ENCODE measurements at regions not wholly inside any gene's neighbourhood (a gene's known extent, or its start where the extent isn't known, plus 50 kb on each side); places are given as distances from the start of the nearest gene placed in this dataset.
A peak's percentile ranks its signal among the peaks of the same experiment; 100 is the strongest.

- no peak for TF ChIP-seq ATF3 (IDR thresholded peaks at IDR 0.05)
- no peak for TF ChIP-seq TAF1 (conservative IDR thresholded peaks at IDR 0.05)
These were observed 87.7 kb upstream of the EFHC2 start (continued) for GRCh38 chrX:44431194-44431593.

GRCh38 chrX:44428989-44429627 lies 85.6 kb upstream of the EFHC2 start:
- Histone ChIP-seq H3K27me3 (ENCODE audit: control insufficient read depth in 4 of 4, insufficient read depth in 4 of 4, low read length in 3 of 4) (no peaks in the 10 kb centered on the region), H3K9me3 (ENCODE audit: control insufficient read depth in 4 of 4, low read length in 3 of 4) (no peaks in the 10 kb centered on the region), H3K9ac (ENCODE audit: low read depth in 1 of 2, low read length in 2 of 2) (no peak overlapping the region), H3K27ac (ENCODE audit: low read depth in 1 of 2, low read length in 2 of 2) (no peak overlapping the region), H3K4me3 (ENCODE audit: low read depth in 1 of 3, low read length in 3 of 3) (no peak overlapping the region), H3K36me3 (ENCODE audit: control insufficient read depth in 4 of 4, insufficient read depth in 3 of 4, low read depth in 1 of 4, low read length in 3 of 4) (no peaks in the 10 kb centered on the region), H3K4me1 (ENCODE audit: control insufficient read depth in 4 of 4, insufficient read depth in 4 of 4, low read length in 3 of 4) (no peaks in the 10 kb centered on the region)
- TF ChIP-seq JUND (IDR thresholded peaks at IDR 0.05) (peak; percentile 61 to 76), SP1 (IDR thresholded peaks at IDR 0.05) (peak; percentile 34), CTCF (IDR thresholded peaks at IDR 0.05; ENCODE audit: low read depth, low read length, missing input control) (no peak), HNF4G (IDR thresholded peaks at IDR 0.05) (no peak), RXRA (IDR thresholded peaks at IDR 0.05) (peak in 1 of 2 donors; percentile 46), EGR1 (IDR thresholded peaks at IDR 0.05; ENCODE audit: low read depth in 2 of 2) (no peak), HNF4A (conservative IDR thresholded peaks at IDR 0.05) (peak; percentile 68 to 76), MAX (IDR thresholded peaks at IDR 0.05) (peak; percentile 23)
- WGBS = 44% methylated on average over 4 of the region's 4 CpGs
- DNase-seq (ENCODE audit: low spot score) = no peak

- H3K27me3 ChIP-seq (ENCODE audit: control insufficient read depth in 4 of 4, insufficient read depth in 4 of 4, low read length in 3 of 4) = no peaks in the 10 kb centered on the region
- H3K36me3 ChIP-seq (ENCODE audit: control insufficient read depth in 4 of 4, insufficient read depth in 3 of 4, low read depth in 1 of 4, low read length in 3 of 4) = no peaks in the 10 kb centered on the region
- TF ChIP-seq ZBTB33 (IDR thresholded peaks at IDR 0.05) (no peak), REST (IDR thresholded peaks at IDR 0.05) (no peak), FOXA1 (IDR thresholded peaks at IDR 0.05) (no peak), JUND (IDR thresholded peaks at IDR 0.05) (no peak), CTCF (IDR thresholded peaks at IDR 0.05; ENCODE audit: low read depth, low read length, missing input control) (no peak), FOXA2 (IDR thresholded peaks at IDR 0.05) (no peak)
- no peak overlapping the region for H3K4me3 ChIP-seq (ENCODE audit: low read depth in 1 of 3, low read length in 3 of 3)
- no peak overlapping the region for H3K9ac ChIP-seq (ENCODE audit: low read depth in 1 of 2, low read length in 2 of 2)
- no peak for DNase-seq (ENCODE audit: low spot score)
- H3K27ac ChIP-seq (ENCODE audit: low read depth in 1 of 2, low read length in 2 of 2) = no peak overlapping the region
- WGBS = 77% methylated on average over 1 of the region's 1 CpG
- H3K9me3 ChIP-seq (ENCODE audit: control insufficient read depth in 4 of 4, low read length in 3 of 4) = no peaks in the 10 kb centered on the region
- no peaks in the 10 kb centered on the region for H3K4me1 ChIP-seq (ENCODE audit: control insufficient read depth in 4 of 4, insufficient read depth in 4 of 4, low read length in 3 of 4)
These were observed 79.2 kb upstream of the EFHC2 start for GRCh38 chrX:44422631-44423030.
